ENCODE measurements at regions not wholly inside any gene's neighbourhood (a gene's known extent, or its start where the extent isn't known, plus 50 kb on each side); places are given as distances from the start of the nearest gene placed in this dataset.

DNA sequence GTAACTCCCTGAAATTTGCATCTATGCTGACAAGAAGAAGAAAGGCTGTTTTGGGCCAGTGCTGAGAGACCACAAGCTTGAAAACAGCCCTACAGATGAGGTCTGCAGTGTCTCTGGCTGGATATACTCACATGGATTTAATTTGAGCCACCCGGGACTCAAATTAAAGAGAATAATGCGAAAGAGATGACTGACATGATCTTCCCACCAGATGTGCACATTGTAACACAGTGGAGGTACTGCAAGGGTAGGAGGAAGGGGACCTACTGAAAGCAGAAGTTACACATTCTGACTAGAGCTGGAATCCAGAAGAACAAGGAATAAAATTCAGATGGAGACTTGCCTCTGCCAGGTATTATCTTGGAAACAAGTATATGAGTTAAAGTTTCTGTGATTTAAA is 728.3 kb upstream of the SGO1 start:
- TF ChIP-seq CTCF (IDR thresholded peaks at IDR 0.05) (no peak), PHF8 (IDR thresholded peaks at IDR 0.05; ENCODE audit: borderline replicate concordance, low read depth) (no peak), RAD21 (conservative IDR thresholded peaks at IDR 0.05 in 1 of 2, IDR thresholded peaks at IDR 0.05 in 1 of 2) (no peak), POLR2A (IDR thresholded peaks at IDR 0.05; ENCODE audit: low read length) (no peak), ZFP36 (IDR thresholded peaks at IDR 0.05; ENCODE audit: borderline replicate concordance, partially characterized antibody) (no peak), CEBPB (IDR thresholded peaks at IDR 0.05) (no peak), NR3C1 (IDR thresholded peaks at IDR 0.05) (no peak)

Measured in A549 (cell line).